Esophagus (tissue), 2 donors: ENCODE measurements at regions not wholly inside any gene's neighbourhood (a gene's known extent, or its start where the extent isn't known, plus 50 kb on each side); places are given as distances from the start of the nearest gene placed in this dataset.

Experiments
- H3K27ac ChIP-seq, 2 donors: one replicate each; pipeline ENCODE4 v1.5.1; 2013; ENCODE audit warnings: low read depth in 2 of 2, mild to moderate bottlenecking in 2 of 2, inconsistent platforms in 1 of 2, low read length in 1 of 2, moderate library complexity in 1 of 2
- H3K27me3 ChIP-seq, 2 donors: one replicate each; pipeline ENCODE4 v1.6.1; 2013; ENCODE audit warnings: low read length in 2 of 2, control low read depth in 1 of 2, mild to moderate bottlenecking in 1 of 2; ENCODE audit not compliant: insufficient read depth in 2 of 2, control insufficient read depth in 1 of 2
- H3K36me3 ChIP-seq, 2 donors: one replicate each; pipeline ENCODE4 v1.6.1; 2013; ENCODE audit warnings: low read length in 1 of 2; ENCODE audit not compliant: control insufficient read depth in 2 of 2, insufficient read depth in 2 of 2
- H3K4me1 ChIP-seq, 2 donors: one replicate each; pipeline ENCODE4 v1.6.1; 2013; ENCODE audit warnings: low read length in 1 of 2; ENCODE audit not compliant: control insufficient read depth in 2 of 2, insufficient read depth in 2 of 2
- H3K4me3 ChIP-seq, 2 donors: one replicate each; pipeline ENCODE4 v1.5.1; 2013; ENCODE audit warnings: low read length in 2 of 2, mild to moderate bottlenecking in 2 of 2, low read depth in 1 of 2, moderate library complexity in 1 of 2
- H3K9me3 ChIP-seq, 2 donors: one replicate each; pipeline ENCODE4 v1.6.1; 2013; ENCODE audit warnings: mild to moderate bottlenecking in 2 of 2, low read depth in 1 of 2, low read length in 1 of 2, moderate library complexity in 1 of 2; ENCODE audit not compliant: control insufficient read depth in 2 of 2, insufficient read depth in 1 of 2
- WGBS, 2 donors: extraction: QIAGEN DNeasy Blood & Tissue Kit; methylation state at CpG; one replicate each; pipeline ENCODE4 v1.1.7; 2013; 5-methylcytosine and 5-hydroxymethylcytosine counted together
- donor health status: healthy with polysubstance abuse.
- donor health status: Bipolar disorder and iron deficiency.

GRCh38 chr1:221945669-221946068 lies 203.8 kb upstream of the DUSP10 start:
- 63 to 76% methylated on average over 1 of the region's 1 CpG for WGBS, 2 donors

DNA sequence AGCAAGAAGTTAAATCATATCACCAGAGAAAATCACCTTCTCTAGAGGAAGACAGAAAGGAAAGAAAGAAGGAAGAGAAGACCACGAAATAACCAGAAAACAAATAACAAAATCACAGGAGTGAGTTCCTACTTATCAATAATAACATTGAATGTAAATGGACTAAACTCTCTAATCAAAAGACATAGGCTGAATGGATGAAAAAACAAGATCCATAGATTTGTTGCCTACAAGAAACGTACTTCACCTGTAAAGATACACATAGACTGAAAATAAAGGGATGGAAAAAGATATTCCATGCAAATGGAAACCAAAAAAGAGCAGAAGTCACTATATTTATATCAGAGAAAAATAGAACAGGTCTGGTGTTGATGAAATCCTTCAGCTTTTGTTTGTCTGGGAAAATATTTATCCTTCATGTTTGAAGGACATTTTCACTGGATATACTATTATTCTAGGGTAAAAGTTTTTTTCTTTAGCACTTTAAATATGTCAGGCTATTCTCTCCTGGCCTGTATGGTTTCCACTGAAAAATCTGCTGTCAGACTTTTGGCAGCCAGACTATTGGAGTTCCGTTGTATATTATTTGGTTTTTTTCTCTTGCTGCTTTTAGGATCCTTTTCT lies 202.5 kb upstream of the DUSP10 start:
- Histone ChIP-seq H3K27ac (no peak overlapping the region), H3K4me1 (no peaks in the 10 kb centered on the region), H3K9me3 (no peaks in the 10 kb centered on the region), H3K36me3 (no peaks in the 10 kb centered on the region), H3K4me3 (no peak overlapping the region), H3K27me3 (no peaks in the 10 kb centered on the region)
- 62 to 75% methylated on average over 3 of the region's 3 CpGs for WGBS, 2 donors

More at GRCh38 chr1:221945669-221946068, 203.8 kb upstream of the DUSP10 start:
- H3K36me3 ChIP-seq: no peaks in the 10 kb centered on the region
- no peak overlapping the region for H3K4me3 ChIP-seq
- no peaks in the 10 kb centered on the region for H3K9me3 ChIP-seq
- H3K27ac ChIP-seq: no peak overlapping the region
- no peaks in the 10 kb centered on the region for H3K4me1 ChIP-seq
- no peaks in the 10 kb centered on the region for H3K27me3 ChIP-seq

GRCh38 chr1:221940631-221941030 lies 198.7 kb upstream of the DUSP10 start:
- 63 to 71% methylated on average over 1 of the region's 1 CpG for WGBS, 2 donors
- Histone ChIP-seq H3K36me3 (no peaks in the 10 kb centered on the region), H3K4me3 (no peak overlapping the region), H3K27ac (no peak overlapping the region), H3K4me1 (no peaks in the 10 kb centered on the region), H3K9me3 (no peaks in the 10 kb centered on the region), H3K27me3 (no peaks in the 10 kb centered on the region)

DNA sequence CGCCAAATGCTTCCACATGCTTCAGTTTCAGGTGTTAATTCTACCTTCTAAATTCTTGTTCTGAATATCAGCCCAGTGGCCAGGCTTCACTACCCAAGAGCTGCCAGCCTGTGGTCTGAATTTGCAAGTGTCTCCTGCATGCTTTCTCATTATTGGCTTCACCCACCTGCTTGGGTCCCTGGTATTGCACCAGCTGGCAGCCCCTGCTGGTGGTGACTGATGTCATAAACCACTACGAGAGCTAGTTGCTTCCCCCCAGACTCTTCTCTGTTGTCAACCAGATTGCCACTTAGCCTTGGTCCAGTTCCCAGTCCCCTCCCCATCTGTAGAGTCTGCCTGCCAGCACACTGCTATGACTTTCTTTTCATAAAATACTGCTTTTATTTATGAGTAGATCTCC lies 197.7 kb upstream of the DUSP10 start:
- H3K4me1 ChIP-seq: no peaks in the 10 kb centered on the region
- no peaks in the 10 kb centered on the region for H3K36me3 ChIP-seq
- WGBS, 2 donors: 72% methylated on average over 2 of the region's 2 CpGs
- H3K9me3 ChIP-seq: no peaks in the 10 kb centered on the region
- no peak overlapping the region for H3K4me3 ChIP-seq
- H3K27me3 ChIP-seq: no peaks in the 10 kb centered on the region
- no peak overlapping the region for H3K27ac ChIP-seq

- Histone ChIP-seq H3K36me3 (no peaks in the 10 kb centered on the region), H3K27me3 (no peaks in the 10 kb centered on the region), H3K9me3 (no peaks in the 10 kb centered on the region), H3K27ac (no peak overlapping the region), H3K4me3 (no peak overlapping the region), H3K4me1 (no peaks in the 10 kb centered on the region)
- WGBS, 2 donors: 84 to 87% methylated on average over 9 of the region's 9 CpGs
Measured at GRCh38 chr1:221937155-221937953, 195.5 kb upstream of the DUSP10 start.

DNA sequence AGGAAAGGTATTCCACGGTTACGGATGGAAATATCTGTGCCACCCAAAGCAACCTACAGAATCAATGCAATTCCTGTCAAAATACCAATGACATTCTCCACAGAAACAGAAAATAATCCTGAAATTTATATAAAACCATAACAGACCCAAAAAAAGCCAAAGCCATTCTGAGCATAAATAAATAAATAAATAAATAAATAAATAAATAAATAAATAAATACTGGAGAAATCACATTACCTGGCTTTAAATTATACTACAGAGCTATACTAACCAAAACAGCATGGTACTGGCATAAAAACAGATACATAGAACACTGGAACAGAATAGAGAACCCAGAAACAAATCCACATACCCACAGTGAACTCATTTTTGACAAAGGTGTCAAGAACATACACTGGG lies 191.9 kb upstream of the DUSP10 start:
- WGBS, 2 donors: 98 to 100% methylated on average over 2 of the region's 2 CpGs
- H3K9me3 ChIP-seq: no peaks in the 10 kb centered on the region
- H3K36me3 ChIP-seq: no peaks in the 10 kb centered on the region
- no peaks in the 10 kb centered on the region for H3K4me1 ChIP-seq
- no peak overlapping the region for H3K4me3 ChIP-seq
- H3K27ac ChIP-seq: no peak overlapping the region
- no peaks in the 10 kb centered on the region for H3K27me3 ChIP-seq

GRCh38 chr1:221926441-221926840 lies 184.6 kb upstream of the DUSP10 start:
- WGBS, 2 donors: 63 to 78% methylated on average over 4 of the region's 4 CpGs
- Histone ChIP-seq H3K27me3 (no peaks in the 10 kb centered on the region), H3K4me1 (no peaks in the 10 kb centered on the region), H3K36me3 (no peaks in the 10 kb centered on the region), H3K4me3 (no peak overlapping the region), H3K27ac (no peak overlapping the region), H3K9me3 (no peaks in the 10 kb centered on the region)

- WGBS, 2 donors: 50 to 84% methylated on average over 1 of the region's 1 CpG
- H3K4me1 ChIP-seq: no peaks in the 10 kb centered on the region
- H3K27ac ChIP-seq: no peak overlapping the region
- H3K27me3 ChIP-seq: no peaks in the 10 kb centered on the region
- H3K36me3 ChIP-seq: no peaks in the 10 kb centered on the region
- H3K4me3 ChIP-seq: no peak overlapping the region
- H3K9me3 ChIP-seq: no peaks in the 10 kb centered on the region
Measured at GRCh38 chr1:221925947-221926346, 184.1 kb upstream of the DUSP10 start.

GRCh38 chr1:221923929-221924598 lies 182.2 kb upstream of the DUSP10 start:
- WGBS, 2 donors: 85 to 86% methylated on average over 8 of the region's 8 CpGs
- Histone ChIP-seq H3K27me3 (no peaks in the 10 kb centered on the region), H3K4me3 (no peak overlapping the region), H3K36me3 (no peaks in the 10 kb centered on the region), H3K4me1 (no peaks in the 10 kb centered on the region), H3K9me3 (no peaks in the 10 kb centered on the region), H3K27ac (no peak overlapping the region)
